ENCODE measurements at regions not wholly inside any gene's neighbourhood (a gene's known extent, or its start where the extent isn't known, plus 50 kb on each side); places are given as distances from the start of the nearest gene placed in this dataset.

GRCh38 chr5:124871303-124871702 is 124.9 kb upstream of the ZNF608 start:
- H3K9me3 Mint-ChIP-seq, result peaks cover 8% of the 10 kb centered on the region
- H3K9ac ChIP-seq (ENCODE audit: extremely low read depth, low read length, poor library complexity, severe bottlenecking), result no peak overlapping the region
- WGBS, 2 experiments (ENCODE audit: insufficient coverage in 1 of 2, insufficient read length in 1 of 2), result 90% methylated on average over 1 of the region's 2 CpGs; no CpG with 5 or more reads in 1 of the 2 experiments
- H3K4me3 ChIP-seq (ENCODE audit: low read length), result no peak overlapping the region
- H3K27ac Mint-ChIP-seq, result no peak overlapping the region
- no peaks in the 10 kb centered on the region for H3K27me3 Mint-ChIP-seq (ENCODE audit: insufficient read depth)
- H3K36me3 ChIP-seq (ENCODE audit: control insufficient read depth, insufficient read depth, low read length), result no peaks in the 10 kb centered on the region
- TF ChIP-seq CTCF (conservative IDR thresholded peaks at IDR 0.05), result no peak
- no peak overlapping the region for H3K4me3 Mint-ChIP-seq
- H3K27me3 ChIP-seq (ENCODE audit: control insufficient read depth, insufficient read depth, low read length, poor library complexity, severe bottlenecking), result no peaks in the 10 kb centered on the region
- no peak overlapping the region for H3K27ac ChIP-seq (ENCODE audit: low read depth, low read length)
- H3K36me3 Mint-ChIP-seq (ENCODE audit: low read depth), result peaks cover 2% of the 10 kb centered on the region
- H3K9me3 ChIP-seq (ENCODE audit: control insufficient read depth, low read length), result no peaks in the 10 kb centered on the region
- DNase-seq, result no peak
- peaks cover 22% of the 10 kb centered on the region for H3K4me1 Mint-ChIP-seq
- no peaks in the 10 kb centered on the region for H3K4me1 ChIP-seq (ENCODE audit: control insufficient read depth, insufficient read depth, low read length)

GRCh38 chr5:124872086-124872485 is 125.6 kb upstream of the ZNF608 start:
- H3K9me3 Mint-ChIP-seq, result peaks cover 8% of the 10 kb centered on the region
- no peak overlapping the region for H3K4me3 Mint-ChIP-seq
- H3K27ac Mint-ChIP-seq, result no peak overlapping the region

GRCh38 chr5:124872615-124873014 is 126.2 kb upstream of the ZNF608 start:
- Histone ChIP-seq H3K4me1 (ENCODE audit: control insufficient read depth, insufficient read depth, low read length) (no peaks in the 10 kb centered on the region), H3K27me3 (ENCODE audit: control insufficient read depth, insufficient read depth, low read length, poor library complexity, severe bottlenecking) (no peaks in the 10 kb centered on the region), H3K36me3 (ENCODE audit: control insufficient read depth, insufficient read depth, low read length) (no peaks in the 10 kb centered on the region), H3K27ac (ENCODE audit: low read depth, low read length) (no peak overlapping the region), H3K4me3 (ENCODE audit: low read length) (no peak overlapping the region), H3K9me3 (ENCODE audit: control insufficient read depth, low read length) (no peaks in the 10 kb centered on the region), H3K9ac (ENCODE audit: extremely low read depth, low read length, poor library complexity, severe bottlenecking) (no peak overlapping the region)
- Mint-ChIP-seq H3K27me3 (ENCODE audit: insufficient read depth) (no peaks in the 10 kb centered on the region), H3K4me3 (no peak overlapping the region), H3K27ac (no peak overlapping the region), H3K9me3 (peaks cover 8% of the 10 kb centered on the region), H3K4me1 (peaks cover 19% of the 10 kb centered on the region), H3K36me3 (ENCODE audit: low read depth) (peaks cover 2% of the 10 kb centered on the region)
- WGBS, 2 experiments (ENCODE audit: insufficient coverage in 1 of 2, insufficient read length in 1 of 2), result 82 to 92% methylated on average over 2 of the region's 2 CpGs
- no peak for DNase-seq
- no peak for TF ChIP-seq CTCF (conservative IDR thresholded peaks at IDR 0.05)

More at GRCh38 chr5:124872086-124872485, 125.6 kb upstream of the ZNF608 start:
- Histone ChIP-seq H3K27me3 (ENCODE audit: control insufficient read depth, insufficient read depth, low read length, poor library complexity, severe bottlenecking) (no peaks in the 10 kb centered on the region), H3K9me3 (ENCODE audit: control insufficient read depth, low read length) (no peaks in the 10 kb centered on the region), H3K36me3 (ENCODE audit: control insufficient read depth, insufficient read depth, low read length) (no peaks in the 10 kb centered on the region), H3K27ac (ENCODE audit: low read depth, low read length) (no peak overlapping the region), H3K4me3 (ENCODE audit: low read length) (no peak overlapping the region), H3K9ac (ENCODE audit: extremely low read depth, low read length, poor library complexity, severe bottlenecking) (no peak overlapping the region), H3K4me1 (ENCODE audit: control insufficient read depth, insufficient read depth, low read length) (no peaks in the 10 kb centered on the region)
- no peak for DNase-seq
- Mint-ChIP-seq H3K4me1 (peaks cover 20% of the 10 kb centered on the region), H3K27me3 (ENCODE audit: insufficient read depth) (no peaks in the 10 kb centered on the region), H3K36me3 (ENCODE audit: low read depth) (peaks cover 2% of the 10 kb centered on the region)
- WGBS, 2 experiments (ENCODE audit: insufficient coverage in 1 of 2, insufficient read length in 1 of 2), result 94% methylated on average over 2 of the region's 5 CpGs; no CpG with 5 or more reads in 1 of the 2 experiments
- no peak for TF ChIP-seq CTCF (conservative IDR thresholded peaks at IDR 0.05)
